Epithelial cell of proximal tubule (primary cell): ENCODE measurements at regions not wholly inside any gene's neighbourhood (a gene's known extent, or its start where the extent isn't known, plus 50 kb on each side); places are given as distances from the start of the nearest gene placed in this dataset.

Experiments used
- DNase-seq: peaks from one replicate; pipeline ENCODE4 v3.0.0-alpha.2; 2011; ENCODE audit warnings: low read depth
- H3K4me3 ChIP-seq: 2 replicates; pipeline ENCODE4 v1.5.1; 2011; ENCODE audit warnings: low read depth, mild to moderate bottlenecking, low read length
- CTCF ChIP-seq: conservative IDR thresholded peaks from 2 replicates; pipeline ENCODE4 v1.5.1; 2012; ENCODE audit warnings: low read depth, mild to moderate bottlenecking, low read length

GRCh38 chr4:175234162-175234561 is 316.0 kb downstream of the ADAM29 start:
- DNase-seq = no peak
- H3K4me3 ChIP-seq = no peak overlapping the region
- no peak for TF ChIP-seq CTCF

- no peak for TF ChIP-seq CTCF
- no peak overlapping the region for H3K4me3 ChIP-seq
- no peak for DNase-seq
These were observed 320.8 kb downstream of the ADAM29 start for GRCh38 chr4:175238827-175239517.

DNA sequence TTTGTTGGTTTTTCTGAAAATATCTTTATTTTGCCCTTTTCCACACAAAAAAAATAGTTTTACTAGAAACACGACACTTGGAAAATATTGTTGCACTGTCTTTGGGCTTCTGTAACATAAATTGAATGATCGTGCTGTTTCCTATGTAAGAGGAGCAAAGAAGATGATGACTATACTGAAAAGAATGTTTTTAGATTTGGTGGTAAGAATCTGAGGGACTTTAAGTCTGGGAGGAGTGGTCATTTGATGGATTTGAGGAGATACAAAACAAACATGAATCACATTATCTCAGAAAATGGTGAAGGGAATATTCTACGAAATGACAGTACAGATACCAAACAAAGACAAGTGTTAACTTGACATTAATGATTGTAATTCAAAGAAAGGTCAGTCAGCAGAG is 328.8 kb downstream of the ADAM29 start:
- DNase-seq = no peak
- TF ChIP-seq CTCF = no peak
- H3K4me3 ChIP-seq = no peak overlapping the region

DNA sequence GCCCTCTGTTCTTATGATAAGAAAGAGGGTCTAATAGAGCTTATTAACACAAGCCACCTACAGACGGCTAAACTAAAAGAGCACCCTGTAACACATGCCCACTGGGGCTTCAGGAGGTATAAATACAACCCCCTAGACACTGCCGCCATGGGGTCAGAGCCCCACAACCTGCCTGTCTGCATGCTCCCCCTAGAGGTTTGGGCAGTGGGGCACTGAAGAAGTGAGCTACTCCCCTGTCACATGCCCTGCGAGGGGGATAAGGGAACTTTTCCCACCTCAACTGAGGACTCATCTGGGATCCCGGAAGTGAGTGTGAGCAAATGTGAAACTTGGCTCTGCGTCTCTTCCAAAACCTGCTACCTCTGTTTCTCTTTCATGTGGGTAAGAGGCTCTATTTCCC is 334.5 kb downstream of the ADAM29 start:
- no peak for DNase-seq
- no peak overlapping the region for H3K4me3 ChIP-seq
- no peak for TF ChIP-seq CTCF

DNA sequence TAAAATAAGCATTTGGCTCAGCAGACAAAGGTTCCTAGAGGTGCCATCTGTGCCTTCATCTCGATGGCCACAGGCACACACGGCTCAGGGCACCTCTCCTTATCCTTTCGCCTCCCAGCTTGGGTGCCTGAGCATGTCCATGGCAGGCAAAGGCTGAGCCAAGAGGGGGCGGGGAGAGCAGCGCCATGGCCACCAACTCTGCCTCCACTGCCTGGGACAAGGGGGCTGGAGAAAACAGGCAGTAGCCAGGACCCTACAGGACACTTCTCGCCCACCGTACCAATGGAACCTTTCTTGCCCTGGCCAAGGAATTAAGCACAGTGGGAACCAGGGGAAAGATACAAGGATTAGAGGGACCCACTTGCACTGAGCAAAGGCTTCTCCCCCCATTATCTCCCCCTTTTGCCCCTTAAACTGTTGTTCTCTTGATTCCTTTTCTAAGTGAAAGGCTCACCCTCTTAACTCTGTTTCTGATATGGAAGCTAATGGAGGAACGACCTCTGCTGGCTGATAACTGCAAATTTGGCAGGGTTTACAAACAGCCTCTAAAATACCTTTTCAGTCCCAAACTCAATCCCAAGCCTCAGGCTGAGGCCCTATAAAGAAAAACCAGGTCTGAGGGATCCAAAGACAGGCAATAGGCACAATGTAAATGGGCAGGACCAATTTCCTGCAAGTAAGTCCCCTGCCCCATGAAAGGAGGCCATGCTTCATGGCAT is 335.2 kb downstream of the ADAM29 start:
- no peak for DNase-seq
- H3K4me3 ChIP-seq = no peak overlapping the region
- TF ChIP-seq CTCF = peak; percentile 42

- TF ChIP-seq CTCF = no peak
- H3K4me3 ChIP-seq = no peak overlapping the region
- no peak for DNase-seq
These were observed 345.4 kb downstream of the ADAM29 start for GRCh38 chr4:175263537-175263936.
